OCI-LY3 (cell line): ENCODE measurements at regions not wholly inside any gene's neighbourhood (a gene's known extent, or its start where the extent isn't known, plus 50 kb on each side); places are given as distances from the start of the nearest gene placed in this dataset.

Source experiments
- H2AFZ ChIP-seq: fragments of 200-600, 300-600 bp; shearing (Covaris generic); 2 replicates; pipeline ENCODE4 v1.6.0; 2014; ENCODE audit warnings: antibody characterized with exemption, low read depth, low read length
- H3K27ac ChIP-seq: fragments of 200-600, 300-600 bp; sonication (generic); 2 replicates; pipeline ENCODE4 v1.5.1; 2014; ENCODE audit warnings: mild to moderate bottlenecking, low read length, moderate library complexity, mixed read lengths
- H3K27me3 ChIP-seq: fragments of 200-600, 300-600 bp; sonication (generic); 2 replicates; pipeline ENCODE4 v1.6.1; 2014; ENCODE audit warnings: low read depth, low read length, mixed read lengths
- H3K36me3 ChIP-seq: fragments of 200-600, 300-600 bp; sonication (generic); replicated peaks from 2 replicates; pipeline ENCODE3; 2014; ENCODE audit warnings: low read depth, low read length, mixed read lengths
- H3K4me1 ChIP-seq: fragments of 300-600, 200-600 bp; sonication (generic); 2 replicates; pipeline ENCODE4 v1.6.1; 2014; ENCODE audit warnings: low read length, mixed read lengths
- H3K4me2 ChIP-seq: fragments of 200-600, 300-600 bp; sonication (generic); 2 replicates; pipeline ENCODE4 v1.6.1; 2014; ENCODE audit warnings: low read length, mixed read lengths
- H3K4me3 ChIP-seq: fragments of 300-600, 200-600 bp; sonication (generic); 2 replicates; pipeline ENCODE4 v1.5.1; 2014; ENCODE audit warnings: antibody characterized with exemption, mild to moderate bottlenecking, low read length, moderate library complexity
- H3K79me2 ChIP-seq: fragments of 300-600, 200-600 bp; shearing (Covaris generic); 2 replicates; pipeline ENCODE4 v1.6.1; 2014; ENCODE audit warnings: mild to moderate bottlenecking, low read length, mixed read lengths
- H3K9ac ChIP-seq: fragments of 300-600, 200-600 bp; shearing (Covaris generic); 2 replicates; pipeline ENCODE4 v1.6.0; 2014; ENCODE audit warnings: mild to moderate bottlenecking, low read length, moderate library complexity
- H3K9me3 ChIP-seq: fragments of 200-600, 300-600 bp; shearing (Covaris generic); 2 replicates; pipeline ENCODE4 v1.6.1; 2014; ENCODE audit warnings: low read length, mixed read lengths; ENCODE audit not compliant: insufficient read depth
- H4K20me1 ChIP-seq: fragments of 200-600, 300-600 bp; sonication (generic); 2 replicates; pipeline ENCODE4 v1.6.1; 2016; ENCODE audit warnings: low read length, mixed read lengths; ENCODE audit not compliant: insufficient read depth
- CTCF ChIP-seq: fragments of 200-600, 300-600 bp; sonication (generic); IDR thresholded peaks from 2 replicates; pipeline ENCODE4 v1.5.1; 2014; ENCODE audit warnings: antibody characterized with exemption, low read length, low read depth
- EZH2phosphoT487 ChIP-seq: fragments of 200-600 bp; shearing (Covaris generic); IDR thresholded peaks from 2 replicates; pipeline ENCODE4 v1.6.1; 2018; ENCODE audit warnings: antibody characterized with exemption, mixed run types, low read depth

- Histone ChIP-seq H3K4me3 (no peak overlapping the region), H3K4me1 (no peaks in the 10 kb centered on the region), H4K20me1 (no peaks in the 10 kb centered on the region), H3K36me3 (no peaks in the 10 kb centered on the region), H3K27me3 (no peaks in the 10 kb centered on the region), H2AFZ (no peak overlapping the region), H3K4me2 (no peak overlapping the region), H3K79me2 (no peaks in the 10 kb centered on the region), H3K9ac (no peak overlapping the region), H3K27ac (no peak overlapping the region), H3K9me3 (no peaks in the 10 kb centered on the region)
- TF ChIP-seq CTCF (no peak), EZH2phosphoT487 (no peak)
These were observed 96.3 kb downstream of the TSPAN8 start for GRCh38 chr12:71061451-71061850.

- H3K27ac ChIP-seq: no peak overlapping the region
- no peak overlapping the region for H3K4me3 ChIP-seq
- no peaks in the 10 kb centered on the region for H3K36me3 ChIP-seq
- no peaks in the 10 kb centered on the region for H3K79me2 ChIP-seq
- no peaks in the 10 kb centered on the region for H3K9me3 ChIP-seq
- no peaks in the 10 kb centered on the region for H4K20me1 ChIP-seq
- H2AFZ ChIP-seq: no peak overlapping the region
- no peak overlapping the region for H3K9ac ChIP-seq
- no peak overlapping the region for H3K4me2 ChIP-seq
- no peak for TF ChIP-seq EZH2phosphoT487
- TF ChIP-seq CTCF: no peak
- no peaks in the 10 kb centered on the region for H3K4me1 ChIP-seq
- H3K27me3 ChIP-seq: no peaks in the 10 kb centered on the region
These were observed 97.4 kb downstream of the TSPAN8 start for GRCh38 chr12:71060426-71060825.

- peaks cover 8% of the 10 kb centered on the region for H3K4me1 ChIP-seq
- no peak overlapping the region for H3K4me2 ChIP-seq
- no peaks in the 10 kb centered on the region for H3K27me3 ChIP-seq
- H3K4me3 ChIP-seq: no peak overlapping the region
- no peaks in the 10 kb centered on the region for H3K79me2 ChIP-seq
- H2AFZ ChIP-seq: no peak overlapping the region
- no peak overlapping the region for H3K9ac ChIP-seq
- H3K36me3 ChIP-seq: no peaks in the 10 kb centered on the region
- no peaks in the 10 kb centered on the region for H4K20me1 ChIP-seq
- TF ChIP-seq CTCF (no peak), EZH2phosphoT487 (no peak)
- H3K9me3 ChIP-seq: no peaks in the 10 kb centered on the region
- no peak overlapping the region for H3K27ac ChIP-seq
These were observed 100.5 kb downstream of the TSPAN8 start for GRCh38 chr12:71057330-71057729.

GRCh38 chr12:71054551-71054950, 103.2 kb downstream of the TSPAN8 start:
- Histone ChIP-seq H3K79me2 (no peaks in the 10 kb centered on the region), H4K20me1 (no peaks in the 10 kb centered on the region), H3K4me2 (no peak overlapping the region), H3K27me3 (no peaks in the 10 kb centered on the region), H3K9me3 (no peaks in the 10 kb centered on the region), H2AFZ (no peak overlapping the region), H3K4me3 (no peak overlapping the region), H3K36me3 (no peaks in the 10 kb centered on the region), H3K9ac (no peak overlapping the region), H3K27ac (no peak overlapping the region), H3K4me1 (peaks cover 8% of the 10 kb centered on the region)
- TF ChIP-seq CTCF (no peak), EZH2phosphoT487 (no peak)
